ENCODE measurements at regions not wholly inside any gene's neighbourhood (a gene's known extent, or its start where the extent isn't known, plus 50 kb on each side); places are given as distances from the start of the nearest gene placed in this dataset.

GRCh38 chr5:168114444-168115017 is 176.9 kb upstream of the WWC1 start:
- H3K9ac ChIP-seq (ENCODE audit: low read length): no peak overlapping the region
- no peaks in the 10 kb centered on the region for H3K79me2 ChIP-seq (replicated peaks; ENCODE audit: insufficient read depth, low read length)
- no peak overlapping the region for H3K4me2 ChIP-seq (ENCODE audit: low read length)
- H3K4me3 ChIP-seq (ENCODE audit: low read length): no peak overlapping the region
- no peak overlapping the region for H3K27ac ChIP-seq (ENCODE audit: low read length)
- no peaks in the 10 kb centered on the region for H3K36me3 ChIP-seq (ENCODE audit: insufficient read depth, low read length)
- TF ChIP-seq MXI1 (conservative IDR thresholded peaks at IDR 0.05; ENCODE audit: poor library complexity, severe bottlenecking) (no peak), REST (IDR thresholded peaks at IDR 0.05; ENCODE audit: borderline replicate concordance) (no peak), POLR2AphosphoS5 (IDR thresholded peaks at IDR 0.05) (no peak), SMC3 (conservative IDR thresholded peaks at IDR 0.05; ENCODE audit: poor library complexity) (no peak), RAD21 (conservative IDR thresholded peaks at IDR 0.05) (no peak), TAF1 (IDR thresholded peaks at IDR 0.05; ENCODE audit: low read depth) (no peak), EZH2 (IDR thresholded peaks at IDR 0.05; ENCODE audit: borderline replicate concordance, insufficient read depth, low read length, poor library complexity, severe bottlenecking) (no peak), EP300 (conservative IDR thresholded peaks at IDR 0.05; ENCODE audit: poor library complexity, severe bottlenecking) (no peak)
- TF ChIP-seq, protein P1, sequence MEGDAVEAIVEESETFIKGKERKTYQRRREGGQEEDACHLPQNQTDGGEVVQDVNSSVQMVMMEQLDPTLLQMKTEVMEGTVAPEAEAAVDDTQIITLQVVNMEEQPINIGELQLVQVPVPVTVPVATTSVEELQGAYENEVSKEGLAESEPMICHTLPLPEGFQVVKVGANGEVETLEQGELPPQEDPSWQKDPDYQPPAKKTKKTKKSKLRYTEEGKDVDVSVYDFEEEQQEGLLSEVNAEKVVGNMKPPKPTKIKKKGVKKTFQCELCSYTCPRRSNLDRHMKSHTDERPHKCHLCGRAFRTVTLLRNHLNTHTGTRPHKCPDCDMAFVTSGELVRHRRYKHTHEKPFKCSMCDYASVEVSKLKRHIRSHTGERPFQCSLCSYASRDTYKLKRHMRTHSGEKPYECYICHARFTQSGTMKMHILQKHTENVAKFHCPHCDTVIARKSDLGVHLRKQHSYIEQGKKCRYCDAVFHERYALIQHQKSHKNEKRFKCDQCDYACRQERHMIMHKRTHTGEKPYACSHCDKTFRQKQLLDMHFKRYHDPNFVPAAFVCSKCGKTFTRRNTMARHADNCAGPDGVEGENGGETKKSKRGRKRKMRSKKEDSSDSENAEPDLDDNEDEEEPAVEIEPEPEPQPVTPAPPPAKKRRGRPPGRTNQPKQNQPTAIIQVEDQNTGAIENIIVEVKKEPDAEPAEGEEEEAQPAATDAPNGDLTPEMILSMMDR (IDR thresholded peaks at IDR 0.05; ENCODE audit: poor library complexity, severe bottlenecking): no peak
- H3F3A ChIP-seq (ENCODE audit: insufficient read depth, low read length, poor library complexity, severe bottlenecking): no peaks in the 10 kb centered on the region
- no peaks in the 10 kb centered on the region for H4K20me1 ChIP-seq (ENCODE audit: insufficient read depth)
- no peaks in the 10 kb centered on the region for H3K9me2 ChIP-seq (ENCODE audit: insufficient read depth, low read length)
- H2AFZ ChIP-seq (ENCODE audit: low read depth, low read length): no peak overlapping the region
- H3K9me3 ChIP-seq (ENCODE audit: low read length): no peaks in the 10 kb centered on the region
- no peaks in the 10 kb centered on the region for H3K27me3 ChIP-seq (ENCODE audit: insufficient read depth, low read depth, low read length)

DNA sequence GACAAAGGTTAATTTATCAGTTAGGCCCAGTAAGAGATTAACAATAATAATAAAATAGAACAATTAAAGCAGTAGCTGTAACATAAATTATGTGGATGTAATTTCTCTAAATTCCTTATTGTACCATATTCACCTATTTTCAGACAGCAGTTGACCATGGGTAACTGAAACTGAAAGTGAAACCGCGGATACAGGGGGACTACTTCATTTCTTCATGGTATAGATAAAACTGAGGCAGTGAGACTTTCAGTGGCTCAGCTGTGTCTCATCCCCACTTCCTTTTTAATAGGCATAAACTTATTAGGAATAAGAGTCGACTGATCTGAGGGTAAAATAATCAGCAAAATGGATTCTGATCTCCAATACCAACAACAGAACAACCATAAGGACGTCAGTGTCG is 174.0 kb upstream of the WWC1 start:
- H3K4me2 ChIP-seq (ENCODE audit: low read length): no peak overlapping the region
- no peaks in the 10 kb centered on the region for H3K36me3 ChIP-seq (ENCODE audit: insufficient read depth, low read length)
- no peaks in the 10 kb centered on the region for H3F3A ChIP-seq (ENCODE audit: insufficient read depth, low read length, poor library complexity, severe bottlenecking)
- no peak overlapping the region for H2AFZ ChIP-seq (ENCODE audit: low read depth, low read length)
- H3K27ac ChIP-seq (ENCODE audit: low read length): no peak overlapping the region
- H3K9me2 ChIP-seq (ENCODE audit: insufficient read depth, low read length): no peaks in the 10 kb centered on the region
- H3K4me3 ChIP-seq (ENCODE audit: low read length): no peak overlapping the region
- H3K9ac ChIP-seq (ENCODE audit: low read length): no peak overlapping the region
- no peak for TF ChIP-seq REST (IDR thresholded peaks at IDR 0.05; ENCODE audit: borderline replicate concordance)
- no peak for TF ChIP-seq SMC3 (conservative IDR thresholded peaks at IDR 0.05; ENCODE audit: poor library complexity)
- TF ChIP-seq, protein P1 (IDR thresholded peaks at IDR 0.05; ENCODE audit: poor library complexity, severe bottlenecking): no peak
- no peak for TF ChIP-seq TAF1 (IDR thresholded peaks at IDR 0.05; ENCODE audit: low read depth)
- TF ChIP-seq EZH2 (IDR thresholded peaks at IDR 0.05; ENCODE audit: borderline replicate concordance, insufficient read depth, low read length, poor library complexity, severe bottlenecking): no peak
- no peak for TF ChIP-seq MXI1 (conservative IDR thresholded peaks at IDR 0.05; ENCODE audit: poor library complexity, severe bottlenecking)
- TF ChIP-seq EP300 (conservative IDR thresholded peaks at IDR 0.05; ENCODE audit: poor library complexity, severe bottlenecking): no peak
- TF ChIP-seq POLR2AphosphoS5 (IDR thresholded peaks at IDR 0.05): no peak
- no peak for TF ChIP-seq RAD21 (conservative IDR thresholded peaks at IDR 0.05)
- H3K27me3 ChIP-seq (ENCODE audit: insufficient read depth, low read depth, low read length): no peaks in the 10 kb centered on the region
- H4K20me1 ChIP-seq (ENCODE audit: insufficient read depth): no peaks in the 10 kb centered on the region
- no peaks in the 10 kb centered on the region for H3K9me3 ChIP-seq (ENCODE audit: low read length)
- no peaks in the 10 kb centered on the region for H3K79me2 ChIP-seq (replicated peaks; ENCODE audit: insufficient read depth, low read length)
